HCEC 1CT (cell line): ENCODE measurements at regions not wholly inside any gene's neighbourhood (a gene's known extent, or its start where the extent isn't known, plus 50 kb on each side); places are given as distances from the start of the nearest gene placed in this dataset.

Source experiments
- DNase-seq: peaks from one replicate; pipeline ENCODE4 v3.0.0-alpha.2; 2017

DNA sequence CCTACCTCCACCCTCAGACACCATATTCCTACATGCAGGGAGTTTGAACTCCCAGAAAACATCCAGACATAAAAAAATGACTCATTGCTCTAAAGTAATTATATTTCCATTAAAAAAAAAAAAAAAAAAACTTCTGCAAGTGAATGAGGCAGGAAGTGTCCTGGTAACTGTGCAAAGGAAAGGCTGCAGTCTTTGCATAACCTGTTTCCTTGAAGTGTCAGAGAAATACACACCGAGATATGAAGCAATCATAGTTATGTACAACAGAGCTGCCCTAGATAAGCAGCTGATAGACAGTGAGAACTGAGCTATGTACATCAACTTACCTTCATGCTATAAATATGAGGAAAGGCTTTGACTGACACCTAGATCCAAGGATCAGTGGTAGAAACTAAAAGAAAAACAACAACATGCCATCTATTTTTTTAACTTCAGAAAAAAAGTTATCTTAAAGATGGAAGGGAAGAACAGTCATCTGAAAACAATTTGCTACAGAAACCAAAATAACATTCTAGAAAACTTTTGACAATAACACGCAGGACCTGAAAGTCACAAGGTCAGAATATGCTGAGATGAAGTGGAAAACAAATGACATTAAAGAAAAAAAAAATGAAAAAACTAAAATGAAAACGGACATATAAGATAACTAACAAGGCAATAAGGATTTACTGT, 263.2 kb downstream of the SEC23A start:
- DNase-seq = no peak

DNA sequence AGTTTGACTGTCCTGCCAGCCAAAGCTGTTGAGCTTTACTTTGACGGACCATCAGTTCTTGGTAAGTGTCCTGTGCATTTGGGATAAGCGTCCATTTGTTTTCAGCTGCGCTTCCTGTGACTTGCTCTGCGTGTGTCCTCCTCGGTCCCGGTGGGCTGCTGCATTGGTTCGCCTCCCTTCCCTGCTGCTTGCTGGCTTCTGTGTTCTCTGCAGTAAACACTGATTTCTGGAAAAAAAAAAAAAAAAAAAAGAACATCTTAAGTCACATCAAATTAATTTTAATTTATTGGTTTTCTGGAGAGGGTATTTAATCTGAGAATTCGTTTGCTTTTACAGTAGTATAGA, 264.1 kb downstream of the SEC23A start:
- DNase-seq = no peak

DNA sequence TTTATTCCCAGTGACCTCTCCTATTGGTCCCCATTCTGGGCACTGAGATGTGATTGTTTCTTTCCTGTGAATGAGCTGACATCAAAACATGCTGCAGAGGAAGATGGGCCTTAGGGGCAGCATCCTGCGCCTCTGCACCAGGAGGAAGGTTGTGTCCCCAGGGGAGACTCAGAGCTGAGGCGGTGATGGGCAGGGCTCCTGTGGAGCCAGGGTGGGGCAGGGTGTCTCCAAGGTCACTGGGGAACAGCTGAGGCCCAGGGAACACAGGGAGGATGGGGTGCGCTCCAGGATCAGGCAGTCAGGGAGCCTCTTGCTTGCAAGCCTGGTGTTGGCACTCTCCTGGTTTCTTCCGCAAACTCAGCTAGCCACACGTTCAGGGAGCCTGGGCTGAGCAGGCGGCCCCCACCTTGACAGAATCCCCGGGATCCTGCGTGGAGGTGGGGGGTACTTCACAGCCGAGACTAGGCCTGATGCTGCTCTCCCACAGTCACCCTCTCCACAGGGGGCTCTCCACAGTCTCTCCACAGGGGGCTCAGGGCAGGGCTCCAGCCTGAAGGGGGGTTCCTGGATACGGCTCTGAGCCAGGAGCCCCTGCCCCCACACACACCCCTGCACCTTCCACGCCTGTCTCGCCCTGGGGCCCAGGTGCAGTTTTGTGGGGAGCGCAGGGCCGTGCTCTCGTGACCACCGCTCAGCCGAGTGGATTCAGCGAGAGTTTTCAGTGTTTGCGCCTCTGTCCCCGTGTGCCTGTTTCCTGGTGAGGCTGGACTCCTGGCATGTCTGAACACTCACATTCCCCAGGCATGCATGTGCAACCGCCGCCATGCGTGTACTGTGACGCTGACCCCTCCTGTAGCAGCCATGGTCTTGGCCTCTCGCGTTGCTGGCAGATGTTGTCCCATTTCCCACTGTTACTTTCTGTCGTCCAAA, 264.7 kb downstream of the SEC23A start:
- DNase-seq = no peak

DNA sequence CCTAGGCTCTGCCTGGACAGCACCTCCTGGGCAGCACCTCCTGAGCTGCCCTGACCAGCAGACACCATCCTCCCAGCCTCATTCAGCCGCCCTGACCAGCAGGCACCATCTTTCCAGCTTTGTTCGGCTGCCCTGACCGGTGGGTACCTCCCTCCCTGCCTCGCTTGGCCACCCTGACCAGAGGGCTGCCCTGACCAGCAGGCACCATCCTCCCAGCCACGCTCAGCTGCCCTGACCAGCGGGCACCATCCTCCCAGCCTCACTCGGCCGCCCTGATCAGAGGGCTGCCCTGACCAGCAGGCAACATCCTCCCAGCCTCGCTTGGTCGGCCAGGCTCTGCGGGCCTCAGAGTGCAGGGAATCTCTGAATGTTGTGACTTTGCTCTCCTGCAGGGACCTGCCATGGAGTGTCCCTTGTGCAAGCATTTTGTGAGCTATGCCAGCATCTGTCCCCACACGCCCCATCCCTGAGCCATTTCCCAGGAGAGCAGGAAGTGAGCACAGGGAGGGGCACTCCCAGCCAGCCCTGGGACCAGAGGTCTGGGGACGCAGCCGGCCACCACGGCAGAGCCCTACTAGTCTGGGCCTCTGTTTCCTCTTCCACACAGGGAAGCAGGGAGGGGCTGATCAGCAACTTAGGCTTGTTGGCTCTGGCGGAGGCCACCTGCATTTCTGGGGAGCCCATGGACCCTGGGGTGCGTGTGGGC, 265.5 kb downstream of the SEC23A start:
- no peak for DNase-seq

DNA sequence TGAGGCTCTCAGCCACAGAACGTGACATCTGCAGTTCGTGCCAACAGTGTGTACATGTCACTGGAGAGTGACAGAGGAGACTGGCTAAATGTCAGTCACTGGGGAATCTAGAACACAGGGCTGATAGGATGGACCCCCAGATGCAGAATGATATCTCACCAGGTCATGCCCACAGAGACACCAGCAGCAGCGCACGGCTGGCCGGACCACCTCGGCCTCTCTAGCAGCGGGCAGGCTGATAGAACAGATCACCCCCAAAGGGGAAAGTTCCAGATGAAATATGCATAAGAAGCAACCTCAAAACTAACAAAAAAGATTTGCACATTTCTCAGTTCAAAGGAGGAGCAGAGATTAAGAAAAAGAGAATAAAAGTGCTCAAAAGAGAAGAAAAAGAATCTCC, 266.5 kb downstream of the SEC23A start:
- no peak for DNase-seq

DNA sequence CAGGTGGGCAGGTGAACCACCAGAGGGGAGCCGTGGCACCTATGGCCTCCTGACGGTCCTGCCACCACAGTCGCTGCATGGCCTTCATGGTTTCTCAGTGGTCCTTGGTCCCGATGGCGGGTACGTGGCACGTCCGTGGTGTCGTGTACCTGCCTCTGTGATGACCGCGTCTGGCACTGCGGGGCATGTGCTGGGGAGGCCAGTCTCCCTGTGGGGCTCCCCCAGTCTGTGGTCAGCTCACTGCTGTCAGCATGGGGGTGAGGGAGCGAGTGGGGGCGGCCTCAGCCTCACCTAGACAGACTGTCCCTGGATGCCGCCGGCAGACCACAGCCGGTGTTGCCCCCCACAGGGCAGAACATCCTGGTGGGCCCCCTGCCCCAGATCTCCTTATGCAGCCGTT, 267.2 kb downstream of the SEC23A start:
- DNase-seq = no peak

DNA sequence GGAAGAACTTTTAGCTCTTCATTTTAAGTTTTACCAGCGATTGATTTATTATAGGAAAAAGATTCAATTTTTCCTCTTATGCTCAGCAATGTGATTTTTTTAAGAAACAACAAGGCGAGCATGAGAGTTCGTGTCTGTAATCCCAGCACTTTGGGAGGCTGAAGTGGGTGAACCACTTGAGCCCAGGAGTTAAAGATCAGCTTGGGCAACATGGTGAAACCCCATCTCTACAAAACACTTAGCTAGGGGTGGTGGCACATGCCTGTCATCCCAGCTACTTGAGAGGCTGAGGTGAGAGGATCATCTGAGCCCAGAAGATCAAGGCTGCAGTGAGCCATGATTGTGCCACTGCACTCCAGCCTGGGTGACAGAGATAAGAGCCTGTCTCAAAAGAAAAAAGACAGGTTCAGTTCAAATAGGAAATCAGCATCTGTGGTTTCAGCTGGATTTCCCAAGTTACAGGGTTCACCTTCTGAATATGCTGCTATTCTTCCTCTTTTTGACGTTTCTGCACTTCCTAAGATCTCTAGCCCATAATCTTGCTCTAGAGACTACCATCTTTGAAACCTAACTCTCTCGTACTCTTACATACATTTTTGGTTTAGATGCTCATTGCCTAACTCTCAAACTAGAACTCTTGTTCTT, 274.7 kb downstream of the SEC23A start:
- DNase-seq = no peak

DNA sequence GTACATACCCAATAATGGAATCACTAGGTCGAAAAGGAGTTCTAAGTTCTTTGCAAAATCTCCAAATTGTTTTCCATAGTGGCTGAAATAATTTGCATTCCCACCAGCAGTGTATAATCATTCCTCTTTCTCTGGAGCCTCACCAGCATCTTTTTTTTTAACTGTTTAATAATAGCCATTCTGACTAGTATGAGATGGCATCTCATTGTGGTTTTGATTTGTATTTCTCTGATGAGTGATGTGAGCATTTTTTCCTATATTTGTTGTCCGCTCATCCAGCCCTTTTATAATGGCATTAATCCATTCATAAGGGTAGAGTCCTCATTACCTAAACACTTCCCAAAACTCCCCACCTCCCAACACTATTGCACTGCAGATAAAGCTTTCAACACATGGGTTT, 278.3 kb downstream of the SEC23A start:
- peak; percentile 11 for DNase-seq

DNA sequence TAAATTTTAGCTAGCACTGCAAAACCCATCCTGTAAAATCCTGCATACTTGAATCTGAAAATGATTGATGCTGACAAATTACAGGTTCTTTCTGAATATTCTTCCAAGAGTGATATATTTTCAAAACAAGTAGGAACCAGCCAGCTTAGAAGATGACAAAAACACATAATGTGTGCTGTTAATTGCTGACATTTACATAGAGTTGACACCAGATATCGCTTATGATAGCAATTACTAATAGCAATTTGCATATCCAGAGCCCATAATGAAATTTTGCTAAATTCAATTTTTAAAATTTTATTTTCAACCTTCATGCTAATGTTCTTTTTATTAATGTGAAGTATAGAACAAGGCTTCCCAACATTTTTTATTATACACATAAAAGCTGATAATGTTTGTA, 284.5 kb downstream of the SEC23A start:
- no peak for DNase-seq

DNA sequence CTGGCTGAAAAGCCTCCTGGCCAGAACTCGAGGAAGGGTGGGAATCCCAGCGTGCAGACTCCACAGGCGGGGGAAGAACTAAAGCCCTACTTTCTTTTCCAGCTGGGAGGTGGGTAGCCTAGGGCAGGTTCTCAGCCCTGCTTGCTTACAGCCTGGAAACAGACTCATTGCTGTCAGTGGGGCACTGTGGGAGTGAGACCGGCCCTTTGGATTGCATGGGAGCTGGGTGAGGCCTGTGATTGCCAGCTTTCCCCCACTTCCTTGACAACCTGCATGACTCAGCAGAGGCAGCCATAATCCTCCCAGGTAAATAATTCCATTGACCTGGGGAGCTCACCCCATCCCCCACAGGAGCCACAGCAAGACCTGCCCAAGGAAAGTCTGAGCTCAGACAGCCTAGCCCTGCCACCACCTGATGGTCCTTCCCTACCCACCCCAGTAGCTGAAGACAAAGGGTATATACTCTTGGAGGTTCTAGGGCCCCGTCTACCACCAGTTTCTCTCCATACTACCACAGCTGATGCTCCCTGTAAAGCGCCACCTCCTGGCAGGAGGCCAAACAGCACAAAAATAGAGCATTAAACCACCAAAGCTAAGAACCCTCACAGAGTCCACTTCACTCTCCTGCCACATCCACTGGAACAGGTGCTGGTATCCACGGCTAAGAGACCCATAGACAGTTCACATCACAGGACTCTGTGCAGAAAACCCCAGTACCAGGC, 294.1 kb downstream of the SEC23A start:
- DNase-seq = no peak

DNA sequence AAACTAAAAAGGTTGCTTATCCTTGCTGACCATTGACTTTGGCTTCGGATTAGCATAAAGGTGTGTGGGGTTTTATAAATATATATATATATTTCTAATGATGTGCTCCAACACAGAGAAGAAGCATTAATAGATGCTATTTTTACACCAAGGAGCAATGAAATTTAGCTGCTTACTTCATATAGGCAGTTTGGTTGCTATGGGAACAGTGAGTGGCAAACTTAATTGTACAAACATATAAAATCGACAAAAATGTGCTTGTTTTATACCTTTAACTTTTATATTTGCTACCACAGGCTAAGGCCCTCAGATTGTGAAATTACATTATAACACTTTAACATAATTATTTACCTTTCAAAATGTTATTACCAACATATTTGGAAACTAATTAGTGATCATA, 303.4 kb downstream of the SEC23A start:
- DNase-seq = no peak

DNA sequence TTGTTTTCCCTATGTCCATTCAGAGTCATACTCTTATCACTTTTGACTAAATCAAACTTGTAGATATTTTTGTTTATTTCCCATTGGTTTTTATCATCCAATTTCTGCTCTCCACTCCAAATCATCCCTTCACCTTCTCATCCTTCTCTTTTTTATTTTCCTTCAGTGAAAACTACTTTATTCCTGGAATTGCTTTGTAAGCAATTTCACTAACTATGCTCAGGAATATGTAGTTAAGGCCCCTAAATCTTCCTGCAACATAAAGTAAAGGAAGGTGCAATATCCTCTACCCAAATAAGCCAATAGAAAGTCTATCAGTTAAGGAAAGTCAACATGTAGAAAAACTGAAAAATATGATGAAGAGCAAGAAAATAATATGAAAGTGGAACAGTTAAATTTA, 308.4 kb downstream of the SEC23A start:
- no peak for DNase-seq

DNA sequence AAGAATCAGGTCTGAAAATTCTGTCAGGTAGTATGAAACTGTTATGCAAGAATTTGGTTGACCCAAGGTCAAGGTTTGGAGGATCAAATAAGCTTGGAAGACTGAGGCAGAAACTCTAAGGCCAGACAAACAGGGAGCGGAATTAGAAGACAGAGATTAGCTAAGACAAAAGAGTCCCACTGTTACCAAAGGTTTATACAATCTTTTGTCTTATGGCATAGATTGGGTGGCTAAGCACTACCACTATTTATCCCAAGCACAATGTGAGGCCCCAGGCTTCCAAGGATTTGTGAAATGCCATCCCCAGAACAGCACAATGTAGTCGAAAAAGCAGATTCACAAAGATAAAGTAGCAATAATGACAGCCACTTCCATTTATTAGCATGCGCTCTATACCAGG, 311.2 kb downstream of the SEC23A start:
- no peak for DNase-seq

DNA sequence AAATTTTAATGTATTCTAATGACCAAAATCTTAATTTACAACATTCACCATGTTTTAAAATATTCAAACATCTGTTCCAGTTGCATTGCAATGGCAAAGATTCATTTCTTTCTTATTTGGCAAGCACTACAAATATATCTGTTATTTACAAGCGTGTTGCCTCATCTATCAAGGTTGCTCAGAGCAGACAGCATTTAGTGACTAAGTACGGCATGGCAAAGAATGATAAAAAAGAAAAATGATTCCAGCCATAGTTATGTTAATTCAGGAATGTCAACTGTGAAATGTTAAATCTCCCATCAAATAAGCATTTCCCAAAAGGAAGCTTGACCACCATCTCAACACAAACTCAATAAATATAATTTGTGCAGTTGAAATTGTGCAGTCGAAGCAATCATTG, 312.1 kb downstream of the SEC23A start:
- DNase-seq = no peak

DNA sequence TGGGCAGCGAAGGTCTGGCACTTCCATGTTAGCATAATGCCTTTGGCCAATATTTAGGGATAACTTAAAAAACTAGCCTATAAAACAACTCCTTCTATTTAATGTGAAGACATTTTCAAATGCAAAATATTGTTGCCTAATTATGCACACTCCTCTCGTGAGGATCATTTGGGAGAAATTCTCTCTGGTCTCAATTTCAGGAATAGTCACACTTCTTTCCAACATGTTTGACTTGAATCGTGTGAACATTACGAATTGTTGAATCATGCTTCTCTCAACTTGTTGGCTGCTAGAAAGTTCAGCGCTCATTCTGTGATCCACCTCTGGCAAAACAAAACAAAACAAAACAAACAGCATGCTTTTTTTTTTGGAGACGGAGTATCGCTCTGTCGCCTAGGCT, 313.2 kb downstream of the SEC23A start:
- no peak for DNase-seq

DNA sequence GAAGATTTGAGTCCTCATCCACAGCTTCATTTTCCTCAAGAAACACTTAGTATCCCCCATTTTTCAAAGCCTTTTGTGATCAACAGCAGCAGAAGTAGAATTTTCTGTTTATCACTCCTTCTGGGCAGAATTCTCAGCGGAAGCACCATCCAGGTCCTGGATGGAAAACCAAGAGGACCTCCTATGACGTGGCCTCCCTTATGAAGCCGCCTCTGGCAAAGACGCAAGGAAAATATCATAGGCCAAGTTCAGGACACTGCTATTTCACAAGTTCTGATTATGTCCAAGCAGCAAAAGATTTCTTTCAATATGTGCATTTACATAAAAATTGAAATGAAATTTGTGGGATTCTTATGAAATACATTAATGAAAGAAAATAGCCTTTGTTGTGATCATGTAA, 315.0 kb downstream of the SEC23A start:
- no peak for DNase-seq

DNA sequence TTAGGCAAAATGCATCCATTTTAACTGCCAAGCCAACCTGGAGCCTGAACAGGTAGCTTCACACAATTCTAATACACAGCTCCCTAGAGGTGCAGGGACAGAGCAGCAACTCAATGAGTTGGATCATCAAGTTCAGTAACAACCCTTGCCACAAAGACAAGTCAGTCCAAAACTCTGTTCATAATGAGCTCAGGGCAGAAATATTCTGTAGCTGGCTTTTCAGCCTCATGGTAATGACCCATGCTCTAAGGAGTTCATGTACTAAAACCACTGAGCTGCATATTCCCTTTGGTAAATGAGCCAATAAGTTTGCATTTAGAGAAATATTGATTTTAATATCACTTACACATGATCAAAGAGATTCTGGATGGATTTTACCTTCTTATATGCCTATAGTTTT, 316.1 kb downstream of the SEC23A start:
- no peak for DNase-seq

DNA sequence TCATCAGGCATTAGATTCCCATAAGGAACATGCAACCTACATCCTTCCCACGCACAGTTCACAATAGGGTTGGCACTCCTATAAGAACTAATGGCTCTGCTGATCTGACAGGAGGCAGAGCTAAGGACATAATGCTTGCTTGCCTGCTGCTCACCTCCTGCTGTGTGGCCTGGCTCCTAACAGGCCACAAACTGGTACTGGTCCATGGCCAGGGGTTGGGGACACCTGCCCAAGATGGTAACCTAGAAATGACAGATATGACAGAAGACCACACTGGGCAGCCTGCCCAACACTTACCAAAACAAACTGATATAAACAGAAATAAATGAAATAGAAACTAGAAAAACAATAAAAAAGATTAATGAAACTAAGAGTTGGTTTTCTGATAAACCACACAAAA, 325.6 kb downstream of the SEC23A start:
- DNase-seq = no peak

DNA sequence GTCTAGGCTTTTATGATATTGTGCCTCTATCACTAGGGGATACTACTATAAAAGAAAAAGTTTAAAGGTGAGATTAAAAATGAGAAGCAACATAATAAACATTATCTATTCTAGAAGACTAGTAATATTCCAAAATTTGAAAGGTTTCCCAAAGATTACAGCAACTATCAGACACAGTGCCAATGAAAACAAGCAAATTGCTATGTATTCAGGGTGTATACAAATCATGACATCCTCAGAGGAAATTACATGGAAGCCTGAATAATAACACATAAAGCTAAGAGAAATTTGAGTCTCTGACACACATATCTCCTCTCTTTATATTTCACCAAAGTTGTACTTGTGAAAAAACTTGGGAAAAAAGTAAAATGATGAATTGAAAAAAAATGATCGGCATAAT, 327.0 kb downstream of the SEC23A start:
- no peak for DNase-seq

DNA sequence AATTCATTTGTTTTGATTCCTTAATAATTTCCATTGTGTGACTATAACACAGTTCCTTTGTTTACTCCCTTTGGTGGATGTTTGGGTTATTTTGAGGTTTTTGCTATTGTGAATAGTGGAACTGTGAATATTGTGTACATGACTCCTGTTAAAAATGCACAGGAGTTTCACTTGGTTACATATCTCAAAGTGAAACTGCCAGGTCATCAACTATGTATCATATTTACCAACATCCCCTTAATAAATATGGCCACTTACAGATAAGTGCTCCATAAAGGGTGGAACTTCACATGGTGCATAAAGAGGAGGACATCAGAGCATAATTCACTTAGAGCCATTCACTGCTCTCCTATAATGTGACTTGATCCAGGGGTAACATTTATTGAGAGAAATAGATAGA, 328.9 kb downstream of the SEC23A start:
- no peak for DNase-seq

DNA sequence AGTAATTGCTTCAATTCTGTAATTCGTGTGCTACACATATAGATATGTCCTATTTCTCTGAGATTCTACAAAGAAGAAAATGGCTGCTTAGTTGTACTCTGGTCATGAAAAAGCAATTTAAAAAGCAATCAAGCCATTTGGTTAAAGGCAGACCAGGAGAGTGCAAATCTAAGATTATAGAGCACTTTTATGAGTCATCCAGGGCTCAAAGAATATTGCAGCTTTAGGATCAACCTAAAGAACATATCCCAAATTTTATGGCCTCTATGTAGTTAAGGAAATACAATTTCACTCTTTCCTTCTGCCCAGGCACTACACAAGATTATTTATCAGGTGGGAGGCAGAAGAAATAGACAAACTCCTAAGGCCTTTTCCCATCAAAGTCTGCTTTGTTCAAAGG, 332.8 kb downstream of the SEC23A start:
- DNase-seq = no peak

DNA sequence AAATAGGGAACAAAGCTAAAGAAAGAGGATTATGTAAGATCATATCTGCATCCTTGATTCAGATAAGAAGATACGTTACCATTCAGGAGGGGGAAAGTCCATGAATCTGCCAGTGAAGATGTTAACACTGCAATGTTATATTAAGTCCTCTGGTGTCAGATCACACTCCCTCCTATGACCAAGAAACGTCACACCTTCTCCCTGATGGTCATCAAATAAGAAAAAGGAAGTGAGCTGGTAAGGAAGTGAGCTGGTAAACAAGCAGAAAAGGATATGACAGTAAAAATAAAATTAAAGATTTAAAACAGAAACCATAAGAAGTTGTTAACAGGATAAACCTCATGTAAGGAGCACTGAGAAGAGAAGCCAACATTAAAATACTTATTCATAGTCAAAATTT, 340.2 kb downstream of the SEC23A start:
- no peak for DNase-seq

DNA sequence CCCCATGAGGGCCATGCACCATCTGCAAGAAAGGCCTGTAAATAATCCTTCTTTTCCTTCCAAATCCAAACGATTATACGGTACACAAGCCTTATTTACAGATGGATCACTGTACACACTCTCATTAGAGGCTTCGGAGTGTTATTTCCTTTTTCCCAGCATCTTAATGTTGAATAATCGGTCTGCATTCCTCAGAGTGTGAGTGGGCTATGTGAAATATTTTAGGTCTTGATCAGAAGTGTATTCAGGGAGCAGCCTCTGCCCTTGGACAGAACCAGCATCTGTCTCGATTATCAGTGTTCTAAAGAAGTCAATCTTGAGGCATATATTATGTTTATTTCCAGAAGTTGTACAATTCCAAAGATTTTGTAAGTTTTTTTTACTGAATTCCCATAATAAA, 340.6 kb downstream of the SEC23A start:
- peak; percentile 5 for DNase-seq
